ENCODE measurements at regions not wholly inside any gene's neighbourhood (a gene's known extent, or its start where the extent isn't known, plus 50 kb on each side); places are given as distances from the start of the nearest gene placed in this dataset.

- H3K4me3 ChIP-seq, result no peak overlapping the region
- H3K27ac ChIP-seq, result no peak overlapping the region
- no peak for TF ChIP-seq CTCF (IDR thresholded peaks at IDR 0.05)
- peak; percentile 5 for DNase-seq (ENCODE audit: low spot score)
Observed at GRCh38 chr7:131721660-131722059, 165.2 kb upstream of the PODXL start.

GRCh38 chr7:131720703-131721102 is 164.3 kb upstream of the PODXL start:
- DNase-seq (ENCODE audit: low spot score), result peak; percentile 9
- H3K27ac ChIP-seq, result no peak overlapping the region
- no peak for TF ChIP-seq CTCF (IDR thresholded peaks at IDR 0.05)
- no peak overlapping the region for H3K4me3 ChIP-seq

- no peak overlapping the region for H3K4me3 ChIP-seq
- no peak for TF ChIP-seq CTCF (IDR thresholded peaks at IDR 0.05)
- no peak for DNase-seq (ENCODE audit: low spot score)
Observed at GRCh38 chr7:131717181-131717580, 160.8 kb upstream of the PODXL start.

GRCh38 chr7:131699323-131699722 is 142.9 kb upstream of the PODXL start:
- TF ChIP-seq CTCF (IDR thresholded peaks at IDR 0.05), result no peak
- no peak overlapping the region for H3K4me3 ChIP-seq
- no peak for DNase-seq (ENCODE audit: low spot score)
- no peak overlapping the region for H3K27ac ChIP-seq

More at GRCh38 chr7:131717181-131717580, 160.8 kb upstream of the PODXL start:
- H3K27ac ChIP-seq, result no peak overlapping the region

- TF ChIP-seq CTCF (IDR thresholded peaks at IDR 0.05), result peak; percentile 28
- no peak overlapping the region for H3K27ac ChIP-seq
- H3K4me3 ChIP-seq, result no peak overlapping the region
- DNase-seq (ENCODE audit: low spot score), result no peak
Observed at GRCh38 chr7:131692131-131692960, 135.9 kb upstream of the PODXL start.

GRCh38 chr7:131691454-131692130 is 135.2 kb upstream of the PODXL start:
- no peak for TF ChIP-seq CTCF (IDR thresholded peaks at IDR 0.05)
- Histone ChIP-seq H3K4me3 (no peak overlapping the region), H3K27ac (no peak overlapping the region)
- DNase-seq (ENCODE audit: low spot score), result no peak

GRCh38 chr7:131690441-131690840 is 134.0 kb upstream of the PODXL start:
- no peak for DNase-seq (ENCODE audit: low spot score)
- no peak overlapping the region for H3K27ac ChIP-seq
- H3K4me3 ChIP-seq, result no peak overlapping the region
- no peak for TF ChIP-seq CTCF (IDR thresholded peaks at IDR 0.05)

All from coronary artery (tissue), 2 donors.